ENCODE measurements at regions not wholly inside any gene's neighbourhood (a gene's known extent, or its start where the extent isn't known, plus 50 kb on each side); places are given as distances from the start of the nearest gene placed in this dataset.
"Not testable (repeated sequence)": the region's sequence is repeated elsewhere in the genome, so short reads cannot be mapped to it uniquely, and the experiment has no call there.

DNA sequence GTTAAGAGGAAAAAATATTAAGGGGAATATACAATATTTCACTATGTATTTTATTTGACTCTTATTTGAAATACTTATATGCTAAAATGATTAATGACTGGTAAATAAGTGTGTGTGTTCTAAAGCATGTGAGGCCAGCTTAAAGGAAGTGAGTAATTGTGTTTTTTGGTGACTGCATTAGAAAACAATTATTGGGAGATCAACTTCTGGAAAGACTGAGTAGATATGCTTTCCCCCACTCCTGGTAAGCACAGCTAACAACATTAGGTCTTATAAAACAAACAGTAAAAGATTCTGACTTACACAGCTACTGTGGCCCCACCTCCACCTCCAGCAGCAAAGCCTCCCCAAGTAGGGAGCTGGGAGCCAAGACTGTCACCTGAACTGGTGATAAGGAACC lies 403.0 kb downstream of the SRGAP2C start:
- no peak for DNase-seq (ENCODE audit: low spot score)
- TF ChIP-seq, protein P1, sequence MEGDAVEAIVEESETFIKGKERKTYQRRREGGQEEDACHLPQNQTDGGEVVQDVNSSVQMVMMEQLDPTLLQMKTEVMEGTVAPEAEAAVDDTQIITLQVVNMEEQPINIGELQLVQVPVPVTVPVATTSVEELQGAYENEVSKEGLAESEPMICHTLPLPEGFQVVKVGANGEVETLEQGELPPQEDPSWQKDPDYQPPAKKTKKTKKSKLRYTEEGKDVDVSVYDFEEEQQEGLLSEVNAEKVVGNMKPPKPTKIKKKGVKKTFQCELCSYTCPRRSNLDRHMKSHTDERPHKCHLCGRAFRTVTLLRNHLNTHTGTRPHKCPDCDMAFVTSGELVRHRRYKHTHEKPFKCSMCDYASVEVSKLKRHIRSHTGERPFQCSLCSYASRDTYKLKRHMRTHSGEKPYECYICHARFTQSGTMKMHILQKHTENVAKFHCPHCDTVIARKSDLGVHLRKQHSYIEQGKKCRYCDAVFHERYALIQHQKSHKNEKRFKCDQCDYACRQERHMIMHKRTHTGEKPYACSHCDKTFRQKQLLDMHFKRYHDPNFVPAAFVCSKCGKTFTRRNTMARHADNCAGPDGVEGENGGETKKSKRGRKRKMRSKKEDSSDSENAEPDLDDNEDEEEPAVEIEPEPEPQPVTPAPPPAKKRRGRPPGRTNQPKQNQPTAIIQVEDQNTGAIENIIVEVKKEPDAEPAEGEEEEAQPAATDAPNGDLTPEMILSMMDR (IDR thresholded peaks at IDR 0.05; ENCODE audit: extremely low read depth, insufficient read depth, missing control alignments) = no peak
- in situ Hi-C loops (cut with MboI; ENCODE audit: low pct_unique_long_range_greater_than_20kb, low sequenced_read_pairs, unreplicated experiment) = no loop called here

DNA sequence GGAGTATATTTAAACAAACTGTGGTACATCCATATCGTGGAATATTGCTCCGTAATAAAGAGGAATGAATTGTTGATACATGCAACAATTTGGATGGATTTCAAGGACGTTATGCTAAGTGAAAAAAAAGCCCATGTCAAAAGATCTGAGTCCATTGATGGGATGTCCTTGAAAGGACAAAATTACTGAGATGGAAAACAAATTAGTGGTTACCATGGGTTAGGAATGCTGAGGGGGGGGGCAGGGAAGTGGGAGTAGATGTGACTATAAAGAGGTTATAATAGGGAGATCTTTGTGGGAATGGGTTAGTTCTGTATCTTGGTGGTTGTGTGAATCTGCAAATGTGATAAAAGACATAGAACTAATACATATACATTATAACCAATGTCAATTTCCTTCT lies 409.3 kb downstream of the SRGAP2C start:
- TF ChIP-seq, protein P1 (IDR thresholded peaks at IDR 0.05; ENCODE audit: extremely low read depth, insufficient read depth, missing control alignments) = no peak
- in situ Hi-C loops (cut with MboI; ENCODE audit: low pct_unique_long_range_greater_than_20kb, low sequenced_read_pairs, unreplicated experiment) = no loop called here
- no peak for DNase-seq (ENCODE audit: low spot score)

DNA sequence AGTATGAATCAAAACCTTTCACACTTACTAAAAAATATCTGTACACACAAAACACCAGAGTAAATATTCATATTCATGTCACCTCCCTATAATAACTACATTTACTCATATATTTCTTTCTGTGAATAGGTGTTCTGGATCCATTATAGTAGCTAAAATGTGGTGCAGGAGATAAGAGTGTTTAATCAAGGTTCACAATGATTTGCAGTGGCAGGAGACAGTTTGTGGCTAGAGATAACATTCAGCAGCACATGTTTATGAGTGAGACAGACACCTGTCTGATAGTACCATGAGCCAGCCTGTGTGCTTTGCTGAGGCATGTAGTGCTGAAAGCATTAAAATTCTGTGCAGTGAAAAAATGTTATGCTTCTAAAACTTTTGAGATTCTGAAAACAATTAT lies 410.3 kb downstream of the SRGAP2C start:
- in situ Hi-C loops (cut with MboI; ENCODE audit: low pct_unique_long_range_greater_than_20kb, low sequenced_read_pairs, unreplicated experiment) = no loop called here
- no peak for DNase-seq (ENCODE audit: low spot score)
- TF ChIP-seq, protein P1 (IDR thresholded peaks at IDR 0.05; ENCODE audit: extremely low read depth, insufficient read depth, missing control alignments) = no peak

GRCh38 chr1:121604843-121605444 lies 420.2 kb downstream of the SRGAP2C start:
- DNase-seq (ENCODE audit: low spot score); in situ Hi-C loops (cut with MboI; ENCODE audit: low pct_unique_long_range_greater_than_20kb, low sequenced_read_pairs, unreplicated experiment): not testable (repeated sequence)

GRCh38 chr1:121607499-121607898 lies 422.7 kb downstream of the SRGAP2C start:
- DNase-seq (ENCODE audit: low spot score); in situ Hi-C loops (cut with MboI; ENCODE audit: low pct_unique_long_range_greater_than_20kb, low sequenced_read_pairs, unreplicated experiment): not testable (repeated sequence)
